Endothelial cell of umbilical vein (primary cell): ENCODE measurements at regions not wholly inside any gene's neighbourhood (a gene's known extent, or its start where the extent isn't known, plus 50 kb on each side); places are given as distances from the start of the nearest gene placed in this dataset.

Experiments
- BruUV-seq: library from RNA; stranded (reverse); fragments of 400-500 nt; replicated peaks from 2 replicates; lab custom pipeline; 2021; lab: Mats Ljungman, UMichigan
- CTCF ChIA-PET: fragments of 300-600, 350-600 bp; sonication (Branson Sonifier 250); formaldehyde crosslinking; loops from one replicate; lab custom pipeline; 2021; ENCODE audit warnings: antibody characterized with exemption, inconsistent platforms; lab: Charles Lee
- POLR2A ChIA-PET: fragments of 300-600, 350-600 bp; sonication (Branson Sonifier 250); formaldehyde crosslinking; loops from one replicate; lab custom pipeline; 2021; ENCODE audit warnings: antibody characterized with exemption, inconsistent platforms; lab: Charles Lee
- DNase-seq: peaks from one replicate; pipeline ENCODE4 v3.0.0-alpha.2; 2011; ENCODE audit warnings: low read depth, low spot score
- FAIRE-seq: peaks from 2 replicates; lab custom pipeline; 2011; peaks lifted over from hg19 to GRCh38; lab: Jason Lieb, UNC
- H2AFZ ChIP-seq: 2 replicates; pipeline ENCODE4 v1.6.0; 2012; ENCODE audit warnings: low read depth, low read length, control low read depth, inconsistent platforms
- H3K27ac ChIP-seq: 2 replicates; pipeline ENCODE4 v1.5.1; 2011; ENCODE audit warnings: low read depth, mild to moderate bottlenecking, control low read depth, low read length, moderate library complexity; ENCODE audit not compliant: insufficient read depth
- H3K27me3 ChIP-seq, 2 experiments: 2 replicates each; pipeline versions ENCODE4 v1.6.0 to v1.6.1; 2011; ENCODE audit warnings: low read length in 2 of 2, mixed read lengths in 1 of 2; ENCODE audit not compliant: control insufficient read depth in 2 of 2, insufficient read depth in 2 of 2
- H3K36me3 ChIP-seq, 2 experiments: 2 replicates in 1 of 2; 3 replicates in 1 of 2; pipeline ENCODE4 v1.5.1; 2011; ENCODE audit warnings: low read length in 2 of 2, mild to moderate bottlenecking in 1 of 2, moderate library complexity in 1 of 2; ENCODE audit not compliant: control insufficient read depth in 2 of 2, insufficient read depth in 2 of 2; ENCODE audit errors: extremely low read depth in 1 of 2
- H3K4me1 ChIP-seq: 3 replicates; pipeline ENCODE4 v1.5.1; 2011; ENCODE audit warnings: mild to moderate bottlenecking, low read length; ENCODE audit not compliant: control insufficient read depth, insufficient read depth; ENCODE audit errors: extremely low read depth
- H3K4me2 ChIP-seq: 2 replicates; pipeline ENCODE4 v1.6.1; 2011; ENCODE audit warnings: low read length, control low read depth, mixed read lengths; ENCODE audit not compliant: insufficient read depth
- H3K4me3 ChIP-seq, 3 experiments: fragments of 200-600 bp in 1 of 3; sonication (generic), shearing (Covaris generic) in 1 of 3; replicated peaks in 1 of 3; 2 replicates each; pipeline ENCODE4 v1.5.1; 2011 to 2016; ENCODE audit warnings: control low read depth in 3 of 3, low read length in 3 of 3, mild to moderate bottlenecking in 2 of 3, inconsistent platforms in 1 of 3, low read depth in 1 of 3, moderate library complexity in 1 of 3; ENCODE audit not compliant: insufficient read depth in 1 of 3
- H3K79me2 ChIP-seq: 2 replicates; pipeline ENCODE4 v1.6.0; 2012; ENCODE audit warnings: low read length, inconsistent platforms; ENCODE audit not compliant: control insufficient read depth, insufficient read depth
- H3K9ac ChIP-seq: replicated peaks from 2 replicates; pipeline ENCODE3; 2011; ENCODE audit warnings: low read length, control low read depth; ENCODE audit not compliant: insufficient read depth; ENCODE audit errors: extremely low read depth
- H3K9me1 ChIP-seq: replicated peaks from 3 replicates; pipeline ENCODE4 v1.6.0; 2011; ENCODE audit warnings: mild to moderate bottlenecking, low read length; ENCODE audit not compliant: control insufficient read depth, insufficient read depth; ENCODE audit errors: extremely low read depth
- H3K9me3 ChIP-seq: replicated peaks from 2 replicates; pipeline ENCODE4 v1.5.1; 2012; ENCODE audit warnings: low read length, inconsistent platforms; ENCODE audit not compliant: control insufficient read depth, insufficient read depth
- H4K20me1 ChIP-seq: replicated peaks from 2 replicates; pipeline ENCODE3; 2011; ENCODE audit warnings: mild to moderate bottlenecking, low read length; ENCODE audit not compliant: control insufficient read depth, insufficient read depth; ENCODE audit errors: extremely low read depth
- EZH2 ChIP-seq: IDR thresholded peaks from 2 replicates; pipeline ENCODE4 v1.6.1; 2012; ENCODE audit warnings: borderline replicate concordance, low read depth, mild to moderate bottlenecking, moderate library complexity, low read length, inconsistent platforms; ENCODE audit not compliant: severe bottlenecking
- FOS ChIP-seq: IDR thresholded peaks from 2 replicates; pipeline ENCODE4 v1.6.1; 2011; ENCODE audit warnings: mild to moderate bottlenecking, low read length, moderate library complexity, borderline replicate concordance; ENCODE audit not compliant: insufficient read depth
- GATA2 ChIP-seq: IDR thresholded peaks from 2 replicates; pipeline ENCODE4 v1.7.0; 2011; ENCODE audit warnings: low read depth, mild to moderate bottlenecking, moderate library complexity, mixed read lengths, low read length; ENCODE audit not compliant: insufficient read length, insufficient read depth
- JUN ChIP-seq: IDR thresholded peaks from 2 replicates; pipeline ENCODE4 v1.6.1; 2011; ENCODE audit warnings: borderline replicate concordance, low read depth; ENCODE audit not compliant: insufficient read length, insufficient read depth
- MYC ChIP-seq: IDR thresholded peaks from one replicate; pipeline ENCODE4 v1.6.1; 2011; ENCODE audit warnings: mild to moderate bottlenecking, low read depth, low read length
- POLR2A ChIP-seq: IDR thresholded peaks from 2 replicates; pipeline ENCODE4 v1.6.1; 2012; ENCODE audit warnings: low read depth, mild to moderate bottlenecking, control low read depth, low read length
- POLR2AphosphoS5 ChIP-seq: IDR thresholded peaks from 2 replicates; pipeline ENCODE4 v1.6.1; 2012; ENCODE audit warnings: low read depth, mild to moderate bottlenecking, control low read depth, low read length, moderate library complexity; ENCODE audit not compliant: insufficient read depth
- dilution Hi-C: fragments of 300-500 bp; cut with MboI; formaldehyde crosslinking; loops from one replicate; pipeline ENCODE4 v1.15.0; 2019; ENCODE audit warnings: low sequenced_read_pairs; ENCODE audit not compliant: extremely low pct_ligation_motif_present
- intact Hi-C: fragments of 100-400 bp; cut with micrococcal nuclease; formaldehyde crosslinking; loops from one replicate; pipeline ENCODE4 v1.10.0; 2022
- TF ChIP-seq, protein P1 (sequence below): IDR thresholded peaks from 2 replicates; pipeline ENCODE4 v1.6.1; 2011; ENCODE audit not compliant: insufficient read depth, insufficient read length
- TF ChIP-seq, protein P2 (sequence below), 2 donors: IDR thresholded peaks; 1 replicate in 1 of 2; 2 replicates in 1 of 2; pipeline ENCODE4 v1.5.1; 2011; ENCODE audit warnings: low read length in 2 of 2, mild to moderate bottlenecking in 2 of 2, moderate library complexity in 2 of 2, control low read depth in 1 of 2, inconsistent platforms in 1 of 2, low read depth in 1 of 2; ENCODE audit not compliant: insufficient read depth in 1 of 2; ENCODE audit errors: extremely low read depth in 1 of 2

DNA sequence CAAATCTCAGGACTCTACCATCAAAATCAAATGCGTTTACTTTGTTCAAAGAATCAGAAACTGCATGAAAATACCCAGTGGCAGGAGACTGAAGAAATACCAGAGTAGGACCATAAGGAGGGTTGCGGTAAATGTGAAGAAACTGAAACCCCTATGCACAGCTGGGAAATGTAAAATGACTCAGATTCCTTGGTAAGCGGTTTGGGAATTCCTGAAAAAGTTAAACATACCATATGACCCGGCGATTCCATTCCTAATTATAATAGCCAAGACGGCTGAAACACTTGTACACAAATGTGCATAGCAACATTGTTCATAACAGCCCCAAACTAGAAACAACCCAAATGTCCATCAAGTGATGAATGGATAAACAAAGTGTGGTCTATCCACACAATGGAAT is 114.1 kb upstream of the GRAMD1B start:
- no peak for TF ChIP-seq GATA2
- TF ChIP-seq EZH2: no peak
- TF ChIP-seq, protein P1, sequence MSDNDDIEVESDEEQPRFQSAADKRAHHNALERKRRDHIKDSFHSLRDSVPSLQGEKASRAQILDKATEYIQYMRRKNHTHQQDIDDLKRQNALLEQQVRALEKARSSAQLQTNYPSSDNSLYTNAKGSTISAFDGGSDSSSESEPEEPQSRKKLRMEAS: no peak
- no peak for TF ChIP-seq POLR2AphosphoS5
- TF ChIP-seq, protein P2, sequence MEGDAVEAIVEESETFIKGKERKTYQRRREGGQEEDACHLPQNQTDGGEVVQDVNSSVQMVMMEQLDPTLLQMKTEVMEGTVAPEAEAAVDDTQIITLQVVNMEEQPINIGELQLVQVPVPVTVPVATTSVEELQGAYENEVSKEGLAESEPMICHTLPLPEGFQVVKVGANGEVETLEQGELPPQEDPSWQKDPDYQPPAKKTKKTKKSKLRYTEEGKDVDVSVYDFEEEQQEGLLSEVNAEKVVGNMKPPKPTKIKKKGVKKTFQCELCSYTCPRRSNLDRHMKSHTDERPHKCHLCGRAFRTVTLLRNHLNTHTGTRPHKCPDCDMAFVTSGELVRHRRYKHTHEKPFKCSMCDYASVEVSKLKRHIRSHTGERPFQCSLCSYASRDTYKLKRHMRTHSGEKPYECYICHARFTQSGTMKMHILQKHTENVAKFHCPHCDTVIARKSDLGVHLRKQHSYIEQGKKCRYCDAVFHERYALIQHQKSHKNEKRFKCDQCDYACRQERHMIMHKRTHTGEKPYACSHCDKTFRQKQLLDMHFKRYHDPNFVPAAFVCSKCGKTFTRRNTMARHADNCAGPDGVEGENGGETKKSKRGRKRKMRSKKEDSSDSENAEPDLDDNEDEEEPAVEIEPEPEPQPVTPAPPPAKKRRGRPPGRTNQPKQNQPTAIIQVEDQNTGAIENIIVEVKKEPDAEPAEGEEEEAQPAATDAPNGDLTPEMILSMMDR (IDR thresholded peaks at IDR 0.05; ENCODE audit: extremely low read depth in 1 of 2, insufficient read depth in 1 of 2, low read depth in 1 of 2, low read length in 2 of 2): no peak
- no peak for TF ChIP-seq JUN
- TF ChIP-seq FOS: no peak
- TF ChIP-seq POLR2A: no peak
- TF ChIP-seq MYC: no peak
- Histone ChIP-seq H3K9me3 (no peaks in the 10 kb centered on the region), H3K27ac (no peak overlapping the region), H3K9ac (no peak overlapping the region), H3K4me3 (no peak overlapping the region), H3K79me2 (no peaks in the 10 kb centered on the region), H4K20me1 (no peaks in the 10 kb centered on the region), H3K9me1 (no peaks in the 10 kb centered on the region), H3K36me3 (no peaks in the 10 kb centered on the region), H3K4me2 (no peak overlapping the region), H3K27me3 (no peaks in the 10 kb centered on the region), H3K4me1 (no peaks in the 10 kb centered on the region), H2AFZ (no peak overlapping the region)
- dilution Hi-C loops: loop anchor here (25.0 kb wide), 1 partner anchor 171 kb away; no protein-coding TSS in a partner anchor
- ChIA-PET CTCF (no interaction called here), POLR2A (no interaction called here)
- no TSS peak for BruUV-seq
- intact Hi-C loops: no loop called here
- DNase-seq (no peak), FAIRE-seq (no peak)
